ENCODE measurements at regions not wholly inside any gene's neighbourhood (a gene's known extent, or its start where the extent isn't known, plus 50 kb on each side); places are given as distances from the start of the nearest gene placed in this dataset.

- H2AFZ ChIP-seq (ENCODE audit: low read depth, low read length, severe bottlenecking): no peak overlapping the region
- H3K9ac ChIP-seq (ENCODE audit: low read length): no peak overlapping the region
- H3K4me2 ChIP-seq (ENCODE audit: low read depth, low read length, poor library complexity, severe bottlenecking): no peak overlapping the region
Observed at GRCh38 chr7:118312051-118312450, 87.5 kb downstream of the ANKRD7 start.

GRCh38 chr7:118312966-118313365 lies 88.5 kb downstream of the ANKRD7 start:
- Histone ChIP-seq H3K4me2 (ENCODE audit: low read depth, low read length, poor library complexity, severe bottlenecking) (no peak overlapping the region), H3K36me3 (ENCODE audit: low read length) (no peaks in the 10 kb centered on the region), H3K9ac (ENCODE audit: low read length) (no peak overlapping the region), H3F3A (ENCODE audit: insufficient read depth) (no peaks in the 10 kb centered on the region), H3K27ac (ENCODE audit: low read depth, low read length) (no peak overlapping the region), H2AFZ (ENCODE audit: low read depth, low read length, severe bottlenecking) (no peak overlapping the region), H3K4me3 (ENCODE audit: insufficient read depth, low read length, poor library complexity, severe bottlenecking) (no peak overlapping the region), H3K9me3 (ENCODE audit: insufficient read depth, low read length) (no peaks in the 10 kb centered on the region), H3K9me2 (replicated peaks; ENCODE audit: insufficient read depth, low read length) (no peaks in the 10 kb centered on the region), H3K79me2 (ENCODE audit: insufficient read depth, low read length) (no peaks in the 10 kb centered on the region), H3K27me3 (ENCODE audit: low read length) (no peaks in the 10 kb centered on the region), H4K20me1 (ENCODE audit: low read depth, low read length) (no peaks in the 10 kb centered on the region)
- TF ChIP-seq, protein P1, sequence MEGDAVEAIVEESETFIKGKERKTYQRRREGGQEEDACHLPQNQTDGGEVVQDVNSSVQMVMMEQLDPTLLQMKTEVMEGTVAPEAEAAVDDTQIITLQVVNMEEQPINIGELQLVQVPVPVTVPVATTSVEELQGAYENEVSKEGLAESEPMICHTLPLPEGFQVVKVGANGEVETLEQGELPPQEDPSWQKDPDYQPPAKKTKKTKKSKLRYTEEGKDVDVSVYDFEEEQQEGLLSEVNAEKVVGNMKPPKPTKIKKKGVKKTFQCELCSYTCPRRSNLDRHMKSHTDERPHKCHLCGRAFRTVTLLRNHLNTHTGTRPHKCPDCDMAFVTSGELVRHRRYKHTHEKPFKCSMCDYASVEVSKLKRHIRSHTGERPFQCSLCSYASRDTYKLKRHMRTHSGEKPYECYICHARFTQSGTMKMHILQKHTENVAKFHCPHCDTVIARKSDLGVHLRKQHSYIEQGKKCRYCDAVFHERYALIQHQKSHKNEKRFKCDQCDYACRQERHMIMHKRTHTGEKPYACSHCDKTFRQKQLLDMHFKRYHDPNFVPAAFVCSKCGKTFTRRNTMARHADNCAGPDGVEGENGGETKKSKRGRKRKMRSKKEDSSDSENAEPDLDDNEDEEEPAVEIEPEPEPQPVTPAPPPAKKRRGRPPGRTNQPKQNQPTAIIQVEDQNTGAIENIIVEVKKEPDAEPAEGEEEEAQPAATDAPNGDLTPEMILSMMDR (IDR thresholded peaks at IDR 0.05; ENCODE audit: insufficient read depth, low read length, poor library complexity, severe bottlenecking): no peak
- no peak for TF ChIP-seq EZH2phosphoT487 (conservative IDR thresholded peaks at IDR 0.05; ENCODE audit: low read length)

More at GRCh38 chr7:118312051-118312450, 87.5 kb downstream of the ANKRD7 start:
- no peak overlapping the region for H3K27ac ChIP-seq (ENCODE audit: low read depth, low read length)
- TF ChIP-seq, protein P1 (IDR thresholded peaks at IDR 0.05; ENCODE audit: insufficient read depth, low read length, poor library complexity, severe bottlenecking): no peak
- TF ChIP-seq EZH2phosphoT487 (conservative IDR thresholded peaks at IDR 0.05; ENCODE audit: low read length): no peak
- no peaks in the 10 kb centered on the region for H4K20me1 ChIP-seq (ENCODE audit: low read depth, low read length)
- H3K36me3 ChIP-seq (ENCODE audit: low read length): no peaks in the 10 kb centered on the region
- no peaks in the 10 kb centered on the region for H3K27me3 ChIP-seq (ENCODE audit: low read length)
- no peaks in the 10 kb centered on the region for H3K79me2 ChIP-seq (ENCODE audit: insufficient read depth, low read length)
- no peaks in the 10 kb centered on the region for H3F3A ChIP-seq (ENCODE audit: insufficient read depth)
- H3K9me2 ChIP-seq (replicated peaks; ENCODE audit: insufficient read depth, low read length): no peaks in the 10 kb centered on the region
- H3K9me3 ChIP-seq (ENCODE audit: insufficient read depth, low read length): no peaks in the 10 kb centered on the region
- H3K4me3 ChIP-seq (ENCODE audit: insufficient read depth, low read length, poor library complexity, severe bottlenecking): no peak overlapping the region

- Histone ChIP-seq H3K36me3 (ENCODE audit: low read length) (no peaks in the 10 kb centered on the region), H3K9ac (ENCODE audit: low read length) (no peak overlapping the region), H3F3A (ENCODE audit: insufficient read depth) (no peaks in the 10 kb centered on the region), H3K9me3 (ENCODE audit: insufficient read depth, low read length) (no peaks in the 10 kb centered on the region), H3K4me3 (ENCODE audit: insufficient read depth, low read length, poor library complexity, severe bottlenecking) (no peak overlapping the region), H3K9me2 (replicated peaks; ENCODE audit: insufficient read depth, low read length) (no peaks in the 10 kb centered on the region), H3K27me3 (ENCODE audit: low read length) (no peaks in the 10 kb centered on the region), H3K79me2 (ENCODE audit: insufficient read depth, low read length) (no peaks in the 10 kb centered on the region), H2AFZ (ENCODE audit: low read depth, low read length, severe bottlenecking) (no peak overlapping the region), H3K4me2 (ENCODE audit: low read depth, low read length, poor library complexity, severe bottlenecking) (no peak overlapping the region), H4K20me1 (ENCODE audit: low read depth, low read length) (no peaks in the 10 kb centered on the region), H3K27ac (ENCODE audit: low read depth, low read length) (no peak overlapping the region)
- no peak for TF ChIP-seq EZH2phosphoT487 (conservative IDR thresholded peaks at IDR 0.05; ENCODE audit: low read length)
- TF ChIP-seq, protein P1 (IDR thresholded peaks at IDR 0.05; ENCODE audit: insufficient read depth, low read length, poor library complexity, severe bottlenecking): no peak
Observed at GRCh38 chr7:118324790-118325449, 100.4 kb downstream of the ANKRD7 start.
